Activated B cell treated with CpG ODN at 0.5 μM for 24 hours (primary cell): ENCODE measurements at regions not wholly inside any gene's neighbourhood (a gene's known extent, or its start where the extent isn't known, plus 50 kb on each side); places are given as distances from the start of the nearest gene placed in this dataset.

Source experiments
- ATAC-seq: fragments of 200-7000 bp; cut with Tn5 transposase; one replicate; pipeline ENCODE4 v1.10.0; 2021; ENCODE audit warnings: low read depth, mild to moderate bottlenecking, moderate library complexity
- CTCF ChIA-PET: fragments of 350-600 bp; sonication (Branson Sonifier 250); formaldehyde crosslinking; loops from one replicate; lab custom pipeline; 2021; ENCODE audit warnings: antibody characterized with exemption; lab: Charles Lee
- POLR2A ChIA-PET: fragments of 350-600 bp; sonication (Branson Sonifier 250); formaldehyde crosslinking; loops from one replicate; lab custom pipeline; 2021; ENCODE audit warnings: antibody characterized with exemption; lab: Charles Lee
- DNase-seq: peaks from one replicate; pipeline ENCODE4 v3.0.0; 2022
- H3K27ac Mint-ChIP-seq: one replicate; pipeline ENCODE4 v1.8.0; 2020; ENCODE audit warnings: mixed read lengths
- H3K27me3 Mint-ChIP-seq: one replicate; pipeline ENCODE4 v1.8.0; 2021; ENCODE audit warnings: mixed read lengths
- H3K36me3 Mint-ChIP-seq: one replicate; pipeline ENCODE4 v1.8.0; 2021; ENCODE audit warnings: low read depth, mixed read lengths
- H3K4me1 Mint-ChIP-seq: one replicate; pipeline ENCODE4 v1.8.0; 2021; ENCODE audit warnings: mixed read lengths
- H3K4me3 Mint-ChIP-seq: one replicate; pipeline ENCODE4 v1.8.0; 2020; ENCODE audit warnings: mild to moderate bottlenecking, mixed read lengths
- H3K9me3 Mint-ChIP-seq: one replicate; pipeline ENCODE4 v1.8.0; 2020; ENCODE audit warnings: mixed read lengths
- CTCF ChIP-seq: fragments of 200-600 bp; IDR thresholded peaks from one replicate; pipeline ENCODE4 v1.8.0; 2022; ENCODE audit warnings: antibody characterized with exemption, mild to moderate bottlenecking
- intact Hi-C: fragments of 100-400 bp; cut with micrococcal nuclease; formaldehyde crosslinking; loops from one replicate; pipeline ENCODE4 v1.15.1; 2024

GRCh38 chr5:53367727-53368126 lies 112.7 kb upstream of the FST start:
- ChIA-PET POLR2A (no interaction called here), CTCF (no interaction called here)
- Mint-ChIP-seq H3K9me3 (peaks cover 3% of the 10 kb centered on the region), H3K27ac (no peak overlapping the region), H3K27me3 (peaks cover 5% of the 10 kb centered on the region), H3K4me3 (no peak overlapping the region), H3K36me3 (no peaks in the 10 kb centered on the region), H3K4me1 (no peaks in the 10 kb centered on the region)
- intact Hi-C loops: no loop called here
- no peak for ATAC-seq
- no peak for DNase-seq
- no peak for TF ChIP-seq CTCF

- Mint-ChIP-seq H3K4me1 (no peaks in the 10 kb centered on the region), H3K27ac (no peak overlapping the region), H3K36me3 (no peaks in the 10 kb centered on the region), H3K9me3 (peaks cover 3% of the 10 kb centered on the region), H3K4me3 (no peak overlapping the region), H3K27me3 (peaks cover 5% of the 10 kb centered on the region)
- intact Hi-C loops: no loop called here
- ATAC-seq: no peak
- CTCF ChIA-PET: interaction anchor here (0.9 kb wide), 1 partner anchor 10 kb away, joined by 3 read pairs; no protein-coding TSS in a partner anchor
- DNase-seq: no peak
- POLR2A ChIA-PET: no interaction called here
- no peak for TF ChIP-seq CTCF
Observed at GRCh38 chr5:53368516-53368915, 111.9 kb upstream of the FST start.

- no peak overlapping the region for H3K27ac Mint-ChIP-seq
- DNase-seq: no peak
- ATAC-seq: no peak
- no peak for TF ChIP-seq CTCF
- ChIA-PET POLR2A (no interaction called here), CTCF (interaction anchor here (0.9 kb wide), 1 partner anchor 11 kb away, joined by 3 read pairs; no protein-coding TSS in a partner anchor)
- peaks cover 3% of the 10 kb centered on the region for H3K9me3 Mint-ChIP-seq
- H3K4me1 Mint-ChIP-seq: no peaks in the 10 kb centered on the region
- no peak overlapping the region for H3K4me3 Mint-ChIP-seq
- H3K36me3 Mint-ChIP-seq: no peaks in the 10 kb centered on the region
- intact Hi-C loops: no loop called here
- H3K27me3 Mint-ChIP-seq: peaks cover 5% of the 10 kb centered on the region
Observed at GRCh38 chr5:53368966-53369605, 111.3 kb upstream of the FST start.

- peaks cover 5% of the 10 kb centered on the region for H3K27me3 Mint-ChIP-seq
- no peak for ATAC-seq
- TF ChIP-seq CTCF: no peak
- H3K4me3 Mint-ChIP-seq: no peak overlapping the region
- no peak overlapping the region for H3K27ac Mint-ChIP-seq
- H3K36me3 Mint-ChIP-seq: no peaks in the 10 kb centered on the region
- no peak for DNase-seq
- POLR2A ChIA-PET: no interaction called here
- no peaks in the 10 kb centered on the region for H3K4me1 Mint-ChIP-seq
- intact Hi-C loops: no loop called here
- CTCF ChIA-PET: no interaction called here
- H3K9me3 Mint-ChIP-seq: peaks cover 3% of the 10 kb centered on the region
Observed at GRCh38 chr5:53369681-53370080, 110.7 kb upstream of the FST start.

GRCh38 chr5:53373451-53374158 lies 106.8 kb upstream of the FST start:
- ATAC-seq: no peak
- no peak overlapping the region for H3K27ac Mint-ChIP-seq
- intact Hi-C loops: no loop called here
- H3K4me3 Mint-ChIP-seq: no peak overlapping the region
- no peak for DNase-seq
- POLR2A ChIA-PET: no interaction called here
- no peaks in the 10 kb centered on the region for H3K4me1 Mint-ChIP-seq
- CTCF ChIA-PET: no interaction called here
- H3K36me3 Mint-ChIP-seq: no peaks in the 10 kb centered on the region
- peaks cover 3% of the 10 kb centered on the region for H3K9me3 Mint-ChIP-seq
- no peak for TF ChIP-seq CTCF
- H3K27me3 Mint-ChIP-seq: peaks cover 5% of the 10 kb centered on the region
